ENCODE measurements at regions not wholly inside any gene's neighbourhood (a gene's known extent, or its start where the extent isn't known, plus 50 kb on each side); places are given as distances from the start of the nearest gene placed in this dataset.
A peak's percentile ranks its signal among the peaks of the same experiment; 100 is the strongest.

- TF ChIP-seq CTCF (conservative IDR thresholded peaks at IDR 0.05) (no peak), ZFX (IDR thresholded peaks at IDR 0.05) (no peak)
- H3K27ac ChIP-seq = no peak overlapping the region
Measured at GRCh38 chr20:50398471-50398820, 111.7 kb upstream of the PTPN1 start.

DNA sequence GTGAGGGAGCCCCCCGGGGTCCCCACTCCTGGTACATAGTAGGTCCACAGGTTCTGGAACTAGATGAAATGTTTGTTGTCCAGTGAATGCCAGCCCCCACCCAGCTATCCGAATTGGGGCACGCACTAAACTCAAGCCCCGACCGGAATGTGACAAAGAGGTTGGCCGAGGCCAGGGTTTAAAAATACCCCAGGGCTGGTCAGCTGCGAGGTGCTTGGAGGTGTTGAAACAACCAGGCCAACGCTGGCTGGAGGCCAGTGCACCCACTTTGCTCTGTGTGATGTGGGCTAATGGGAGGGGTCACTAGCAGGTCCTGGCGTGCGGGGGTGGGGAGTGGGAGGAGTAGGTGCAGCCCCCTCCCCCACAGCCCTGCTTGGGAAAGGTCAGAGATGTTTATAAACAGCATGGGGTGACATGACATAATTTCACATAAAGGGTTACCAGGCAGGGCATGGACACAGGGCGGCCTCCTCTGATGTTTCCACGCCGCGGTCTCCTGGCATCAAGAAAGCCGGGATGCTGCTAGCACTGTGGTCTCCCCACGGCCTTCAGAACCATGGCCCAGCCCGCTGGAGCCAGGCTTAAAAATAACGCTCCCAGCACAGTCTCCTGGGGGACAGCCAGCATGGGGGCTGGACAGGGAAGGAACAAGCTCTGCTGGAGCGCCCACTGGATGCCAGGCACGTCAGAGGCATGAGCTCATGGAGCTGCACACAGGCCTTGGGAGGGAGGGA lies 111.2 kb upstream of the PTPN1 start:
- peak overlapping the region; percentile 45 for H3K27ac ChIP-seq
- TF ChIP-seq CTCF (conservative IDR thresholded peaks at IDR 0.05) (no peak), ZFX (IDR thresholded peaks at IDR 0.05) (no peak)

- peak overlapping the region; percentile 45 for H3K27ac ChIP-seq
- TF ChIP-seq CTCF (conservative IDR thresholded peaks at IDR 0.05) (no peak), ZFX (IDR thresholded peaks at IDR 0.05) (no peak)
Measured at GRCh38 chr20:50399555-50399916, 110.6 kb upstream of the PTPN1 start.

DNA sequence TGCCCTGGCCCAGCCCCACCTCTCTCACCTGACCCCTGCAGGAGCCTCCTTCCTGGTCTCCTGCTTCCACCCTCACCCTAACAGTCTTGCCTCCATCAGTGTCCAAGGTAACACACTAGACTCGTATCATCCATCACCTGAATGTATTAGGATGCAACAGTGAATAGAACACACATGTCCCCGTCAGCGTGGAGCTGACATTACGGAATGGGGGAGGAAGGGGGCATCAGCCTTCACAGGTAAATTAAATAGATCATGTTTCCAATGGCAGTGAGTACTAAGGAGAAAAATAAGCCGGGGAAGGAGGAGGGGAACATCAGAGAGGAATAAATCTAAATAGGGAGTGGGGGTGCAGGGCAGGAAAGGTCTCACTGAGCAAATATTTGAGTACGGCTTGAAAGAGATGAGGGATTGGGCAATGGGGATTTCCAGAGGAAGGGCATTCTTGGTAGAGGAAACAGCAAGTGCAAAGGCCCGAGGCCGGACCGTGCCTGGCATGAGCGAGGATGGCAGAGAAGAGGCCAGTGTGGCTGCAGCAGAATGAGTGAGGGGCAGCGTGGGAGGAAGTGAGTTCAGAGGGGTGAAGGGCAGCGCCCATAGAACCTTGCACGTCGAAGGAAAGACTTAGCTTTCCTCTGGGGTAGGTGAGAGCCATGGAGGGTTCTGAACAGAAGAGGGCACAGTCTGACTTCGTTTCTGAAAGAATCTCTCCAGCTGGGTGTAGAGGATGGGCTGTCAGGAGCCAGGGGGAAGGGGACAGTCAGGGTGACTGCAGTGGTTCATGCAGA lies 110.1 kb upstream of the PTPN1 start:
- no peak for TF ChIP-seq CTCF (conservative IDR thresholded peaks at IDR 0.05)
- TF ChIP-seq ZFX (IDR thresholded peaks at IDR 0.05) = no peak
- H3K27ac ChIP-seq = peak overlapping the region; percentile 45

GRCh38 chr20:50400705-50401586 lies 109.2 kb upstream of the PTPN1 start:
- TF ChIP-seq ZFX (IDR thresholded peaks at IDR 0.05) (no peak), CTCF (conservative IDR thresholded peaks at IDR 0.05) (no peak)
- peak overlapping the region; percentile 45; the same call in 1 of the 2 replicates for H3K27ac ChIP-seq

- no peak for TF ChIP-seq CTCF (conservative IDR thresholded peaks at IDR 0.05)
- TF ChIP-seq ZFX (IDR thresholded peaks at IDR 0.05) = no peak
- H3K27ac ChIP-seq = no peak overlapping the region
Measured at GRCh38 chr20:50401587-50402418, 108.4 kb upstream of the PTPN1 start.
